G401.6 (cell line): ENCODE measurements at regions not wholly inside any gene's neighbourhood (a gene's known extent, or its start where the extent isn't known, plus 50 kb on each side); places are given as distances from the start of the nearest gene placed in this dataset.

ENCODE experiments used
- FAIRE-seq: peaks from 2 replicates; lab custom pipeline; 2012; peaks lifted over from hg19 to GRCh38; lab: Jason Lieb, UNC

- FAIRE-seq: no peak
Measured at GRCh38 chrX:51437521-51437920, 58.9 kb downstream of the NUDT11 start.

GRCh38 chrX:51435101-51435500 is 61.3 kb downstream of the NUDT11 start:
- FAIRE-seq: no peak

- FAIRE-seq: no peak
Measured at GRCh38 chrX:51421972-51422597, 74.3 kb downstream of the NUDT11 start.

- FAIRE-seq: peak; percentile 89
Measured at GRCh38 chrX:51420610-51421009, 75.8 kb downstream of the NUDT11 start.

GRCh38 chrX:51408462-51408861 is 75.8 kb downstream of the NUDT10 start:
- no peak for FAIRE-seq

GRCh38 chrX:51407520-51408409 is 75.1 kb downstream of the NUDT10 start:
- FAIRE-seq: no peak

- FAIRE-seq: no peak
Measured at GRCh38 chrX:51406688-51407519, 74.3 kb downstream of the NUDT10 start.

- FAIRE-seq: no peak
Measured at GRCh38 chrX:51404445-51404844, 71.8 kb downstream of the NUDT10 start.

GRCh38 chrX:51395810-51396728 is 63.4 kb downstream of the NUDT10 start:
- no peak for FAIRE-seq

- no peak for FAIRE-seq
Measured at GRCh38 chrX:51395480-51395809, 62.8 kb downstream of the NUDT10 start.
